ENCODE measurements at regions not wholly inside any gene's neighbourhood (a gene's known extent, or its start where the extent isn't known, plus 50 kb on each side); places are given as distances from the start of the nearest gene placed in this dataset.

- TF ChIP-seq CTCF (conservative IDR thresholded peaks at IDR 0.05): no peak
- H3K27ac ChIP-seq: no peak overlapping the region
Observed at GRCh38 chr5:104606258-104606829, 1043.8 kb upstream of the NUDT12 start.

GRCh38 chr5:104599726-104600125, 1037.1 kb upstream of the NUDT12 start:
- H3K27ac ChIP-seq: no peak overlapping the region
- no peak for TF ChIP-seq CTCF (conservative IDR thresholded peaks at IDR 0.05)

GRCh38 chr5:104598285-104598684, 1035.7 kb upstream of the NUDT12 start:
- H3K27ac ChIP-seq: no peak overlapping the region

GRCh38 chr5:104594850-104595249, 1032.3 kb upstream of the NUDT12 start:
- no peak for TF ChIP-seq CTCF (conservative IDR thresholded peaks at IDR 0.05)
- no peak overlapping the region for H3K27ac ChIP-seq

More at GRCh38 chr5:104598285-104598684, 1035.7 kb upstream of the NUDT12 start:
- TF ChIP-seq CTCF (conservative IDR thresholded peaks at IDR 0.05): no peak

- no peak for TF ChIP-seq CTCF (conservative IDR thresholded peaks at IDR 0.05)
- no peak overlapping the region for H3K27ac ChIP-seq
Observed at GRCh38 chr5:104576677-104577076, 1014.1 kb upstream of the NUDT12 start.

- TF ChIP-seq CTCF (conservative IDR thresholded peaks at IDR 0.05): no peak
- no peak overlapping the region for H3K27ac ChIP-seq
Observed at GRCh38 chr5:104573949-104574709, 1011.5 kb upstream of the NUDT12 start.

- no peak overlapping the region for H3K27ac ChIP-seq
- no peak for TF ChIP-seq CTCF (conservative IDR thresholded peaks at IDR 0.05)
Observed at GRCh38 chr5:104569621-104570020, 1007.0 kb upstream of the NUDT12 start.

Measured in VCaP (cell line).